ENCODE measurements at regions not wholly inside any gene's neighbourhood (a gene's known extent, or its start where the extent isn't known, plus 50 kb on each side); places are given as distances from the start of the nearest gene placed in this dataset.

GRCh38 chr3:17954801-17955200 lies 212.4 kb upstream of the TBC1D5 start:
- no peak for DNase-seq (ENCODE audit: low spot score in 2 of 2)
- Histone ChIP-seq H3K4me3 (no peak overlapping the region), H3K4me1 (no peaks in the 10 kb centered on the region), H3K27ac (no peak overlapping the region), H3K27me3 (no peaks in the 10 kb centered on the region), H3K36me3 (no peaks in the 10 kb centered on the region), H3K9me3 (no peaks in the 10 kb centered on the region)
- TF ChIP-seq POLR2AphosphoS5 (IDR thresholded peaks at IDR 0.05) (no peak), POLR2A (IDR thresholded peaks at IDR 0.05) (no peak), EP300 (IDR thresholded peaks at IDR 0.05) (no peak)
- TF ChIP-seq, protein P1, sequence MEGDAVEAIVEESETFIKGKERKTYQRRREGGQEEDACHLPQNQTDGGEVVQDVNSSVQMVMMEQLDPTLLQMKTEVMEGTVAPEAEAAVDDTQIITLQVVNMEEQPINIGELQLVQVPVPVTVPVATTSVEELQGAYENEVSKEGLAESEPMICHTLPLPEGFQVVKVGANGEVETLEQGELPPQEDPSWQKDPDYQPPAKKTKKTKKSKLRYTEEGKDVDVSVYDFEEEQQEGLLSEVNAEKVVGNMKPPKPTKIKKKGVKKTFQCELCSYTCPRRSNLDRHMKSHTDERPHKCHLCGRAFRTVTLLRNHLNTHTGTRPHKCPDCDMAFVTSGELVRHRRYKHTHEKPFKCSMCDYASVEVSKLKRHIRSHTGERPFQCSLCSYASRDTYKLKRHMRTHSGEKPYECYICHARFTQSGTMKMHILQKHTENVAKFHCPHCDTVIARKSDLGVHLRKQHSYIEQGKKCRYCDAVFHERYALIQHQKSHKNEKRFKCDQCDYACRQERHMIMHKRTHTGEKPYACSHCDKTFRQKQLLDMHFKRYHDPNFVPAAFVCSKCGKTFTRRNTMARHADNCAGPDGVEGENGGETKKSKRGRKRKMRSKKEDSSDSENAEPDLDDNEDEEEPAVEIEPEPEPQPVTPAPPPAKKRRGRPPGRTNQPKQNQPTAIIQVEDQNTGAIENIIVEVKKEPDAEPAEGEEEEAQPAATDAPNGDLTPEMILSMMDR (IDR thresholded peaks at IDR 0.05) = no peak
- WGBS = 81% methylated on average over 1 of the region's 1 CpG

GRCh38 chr3:17951241-17951640 lies 208.8 kb upstream of the TBC1D5 start:
- Histone ChIP-seq H3K9me3 (no peaks in the 10 kb centered on the region), H3K4me3 (no peak overlapping the region), H3K4me1 (no peaks in the 10 kb centered on the region), H3K36me3 (no peaks in the 10 kb centered on the region), H3K27ac (no peak overlapping the region), H3K27me3 (no peaks in the 10 kb centered on the region)
- 83% methylated on average over 2 of the region's 2 CpGs for WGBS
- no peak for TF ChIP-seq POLR2A (IDR thresholded peaks at IDR 0.05)
- TF ChIP-seq, protein P1 (IDR thresholded peaks at IDR 0.05) = no peak
- no peak for TF ChIP-seq EP300 (IDR thresholded peaks at IDR 0.05)
- no peak for TF ChIP-seq POLR2AphosphoS5 (IDR thresholded peaks at IDR 0.05)
- no peak for DNase-seq (ENCODE audit: low spot score in 2 of 2)

DNA sequence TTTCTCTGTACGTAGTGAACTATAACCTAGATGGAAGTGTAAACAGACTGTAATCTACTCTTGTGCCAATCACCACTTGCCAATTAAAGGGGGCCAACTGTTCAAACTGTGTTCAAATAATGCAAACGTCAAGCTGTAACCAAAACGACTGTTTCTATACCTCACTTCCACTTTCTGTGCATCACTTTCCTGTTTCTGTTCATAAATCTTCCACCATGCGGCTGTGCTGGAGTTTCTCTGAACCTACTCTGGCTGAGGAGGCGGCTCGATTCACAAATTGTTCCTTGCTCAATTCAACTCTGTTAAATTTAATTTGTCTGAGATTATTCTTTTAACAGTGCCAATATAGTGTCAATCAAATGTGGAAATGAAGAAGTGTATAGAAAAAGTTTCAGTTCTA lies 206.7 kb upstream of the TBC1D5 start:
- no peak overlapping the region for H3K4me3 ChIP-seq
- no peak overlapping the region for H3K27ac ChIP-seq
- WGBS = 66% methylated on average over 6 of the region's 6 CpGs
- TF ChIP-seq EP300 (IDR thresholded peaks at IDR 0.05) (no peak), POLR2A (IDR thresholded peaks at IDR 0.05) (no peak), POLR2AphosphoS5 (IDR thresholded peaks at IDR 0.05) (no peak)
- TF ChIP-seq, protein P1 (IDR thresholded peaks at IDR 0.05) = no peak
- no peaks in the 10 kb centered on the region for H3K9me3 ChIP-seq
- DNase-seq (ENCODE audit: low spot score in 2 of 2) = no peak
- no peaks in the 10 kb centered on the region for H3K36me3 ChIP-seq
- no peaks in the 10 kb centered on the region for H3K4me1 ChIP-seq
- no peaks in the 10 kb centered on the region for H3K27me3 ChIP-seq

GRCh38 chr3:17947833-17948232 lies 205.4 kb upstream of the TBC1D5 start:
- H3K9me3 ChIP-seq = no peaks in the 10 kb centered on the region
- H3K4me3 ChIP-seq = no peak overlapping the region
- H3K27me3 ChIP-seq = no peaks in the 10 kb centered on the region
- no peaks in the 10 kb centered on the region for H3K4me1 ChIP-seq
- TF ChIP-seq, protein P1 (IDR thresholded peaks at IDR 0.05) = no peak
- TF ChIP-seq POLR2AphosphoS5 (IDR thresholded peaks at IDR 0.05) (no peak), EP300 (IDR thresholded peaks at IDR 0.05) (no peak), POLR2A (IDR thresholded peaks at IDR 0.05) (no peak)
- no peak for DNase-seq (ENCODE audit: low spot score in 2 of 2)
- H3K27ac ChIP-seq = no peak overlapping the region
- no peaks in the 10 kb centered on the region for H3K36me3 ChIP-seq

DNA sequence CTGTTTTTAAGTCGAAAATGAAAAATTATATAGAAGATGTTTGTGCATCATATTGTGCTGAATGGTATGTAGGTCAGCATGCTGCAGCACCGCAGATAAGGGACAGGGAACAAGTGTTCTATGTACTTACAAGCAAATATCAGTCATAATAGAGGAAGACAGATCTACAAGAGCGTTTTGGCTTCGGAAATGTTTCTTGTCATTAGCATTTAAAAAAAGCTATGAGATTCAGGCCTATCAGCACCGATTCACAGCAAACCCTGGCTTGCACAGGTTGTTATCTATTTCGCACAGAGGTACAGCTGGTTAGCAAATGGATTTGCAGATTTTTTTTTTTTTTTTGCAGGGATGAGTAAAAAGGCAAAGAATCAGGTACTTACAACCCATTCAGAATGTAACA lies 204.2 kb upstream of the TBC1D5 start:
- H3K4me3 ChIP-seq = no peak overlapping the region
- no peak overlapping the region for H3K27ac ChIP-seq
- DNase-seq (ENCODE audit: low spot score in 2 of 2) = no peak
- no peaks in the 10 kb centered on the region for H3K36me3 ChIP-seq
- H3K27me3 ChIP-seq = no peaks in the 10 kb centered on the region
- no peaks in the 10 kb centered on the region for H3K9me3 ChIP-seq
- H3K4me1 ChIP-seq = no peaks in the 10 kb centered on the region
- 75% methylated on average over 6 of the region's 6 CpGs for WGBS
- TF ChIP-seq EP300 (IDR thresholded peaks at IDR 0.05) (no peak), POLR2A (IDR thresholded peaks at IDR 0.05) (no peak), POLR2AphosphoS5 (IDR thresholded peaks at IDR 0.05) (no peak)
- TF ChIP-seq, protein P1 (IDR thresholded peaks at IDR 0.05) = no peak

All from suprapubic skin (tissue), 4 donors.